ENCODE measurements at regions not wholly inside any gene's neighbourhood (a gene's known extent, or its start where the extent isn't known, plus 50 kb on each side); places are given as distances from the start of the nearest gene placed in this dataset.

- TF ChIP-seq, protein P1, sequence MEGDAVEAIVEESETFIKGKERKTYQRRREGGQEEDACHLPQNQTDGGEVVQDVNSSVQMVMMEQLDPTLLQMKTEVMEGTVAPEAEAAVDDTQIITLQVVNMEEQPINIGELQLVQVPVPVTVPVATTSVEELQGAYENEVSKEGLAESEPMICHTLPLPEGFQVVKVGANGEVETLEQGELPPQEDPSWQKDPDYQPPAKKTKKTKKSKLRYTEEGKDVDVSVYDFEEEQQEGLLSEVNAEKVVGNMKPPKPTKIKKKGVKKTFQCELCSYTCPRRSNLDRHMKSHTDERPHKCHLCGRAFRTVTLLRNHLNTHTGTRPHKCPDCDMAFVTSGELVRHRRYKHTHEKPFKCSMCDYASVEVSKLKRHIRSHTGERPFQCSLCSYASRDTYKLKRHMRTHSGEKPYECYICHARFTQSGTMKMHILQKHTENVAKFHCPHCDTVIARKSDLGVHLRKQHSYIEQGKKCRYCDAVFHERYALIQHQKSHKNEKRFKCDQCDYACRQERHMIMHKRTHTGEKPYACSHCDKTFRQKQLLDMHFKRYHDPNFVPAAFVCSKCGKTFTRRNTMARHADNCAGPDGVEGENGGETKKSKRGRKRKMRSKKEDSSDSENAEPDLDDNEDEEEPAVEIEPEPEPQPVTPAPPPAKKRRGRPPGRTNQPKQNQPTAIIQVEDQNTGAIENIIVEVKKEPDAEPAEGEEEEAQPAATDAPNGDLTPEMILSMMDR (IDR thresholded peaks at IDR 0.05; ENCODE audit: low read depth, low read length): no peak
- TF ChIP-seq POLR2A (IDR thresholded peaks at IDR 0.05; ENCODE audit: extremely low read depth, insufficient read length): no peak
- TF ChIP-seq, protein P2, sequence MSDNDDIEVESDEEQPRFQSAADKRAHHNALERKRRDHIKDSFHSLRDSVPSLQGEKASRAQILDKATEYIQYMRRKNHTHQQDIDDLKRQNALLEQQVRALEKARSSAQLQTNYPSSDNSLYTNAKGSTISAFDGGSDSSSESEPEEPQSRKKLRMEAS (IDR thresholded peaks at IDR 0.05; ENCODE audit: low read depth, low read length): no peak
Observed at GRCh38 chr10:118465300-118465874, 123.3 kb upstream of the FAM204A start.
